H1 (cell line): ENCODE measurements at regions not wholly inside any gene's neighbourhood (a gene's known extent, or its start where the extent isn't known, plus 50 kb on each side); places are given as distances from the start of the nearest gene placed in this dataset.

Experiments used
- CTCF ChIA-PET: fragments of 300-600 bp; sonication (Branson Sonifier 250); formaldehyde crosslinking; loops from one replicate; lab custom pipeline; 2021; ENCODE audit not compliant: partially characterized antibody; lab: Charles Lee
- POLR2A ChIA-PET: fragments of 300-600 bp; sonication (Branson Sonifier 250); formaldehyde crosslinking; loops from one replicate; lab custom pipeline; 2021; ENCODE audit warnings: inconsistent platforms; ENCODE audit not compliant: partially characterized antibody; lab: Charles Lee
- DNase-seq, 2 experiments: peaks; one replicate each; pipeline versions ENCODE4 v3.0.0 to v3.0.0-alpha.2; 2010 to 2022; ENCODE audit warnings: low spot score in 2 of 2, low read depth in 1 of 2, mixed read lengths in 1 of 2
- FAIRE-seq: peaks from 2 replicates; lab custom pipeline; 2011; peaks lifted over from hg19 to GRCh38; lab: Jason Lieb, UNC
- H2AFZ ChIP-seq: 2 replicates; pipeline ENCODE4 v1.8.1; 2012; ENCODE audit warnings: low read length, inconsistent platforms
- H2AK5ac ChIP-seq: 2 replicates; pipeline ENCODE4 v1.6.1; 2013; ENCODE audit warnings: low read depth, low read length
- H2BK120ac ChIP-seq: replicated peaks from 2 replicates; pipeline ENCODE3; 2013; ENCODE audit warnings: low read depth, low read length, inconsistent platforms
- H2BK12ac ChIP-seq: 2 replicates; pipeline ENCODE4 v1.6.1; 2013; ENCODE audit warnings: low read depth, low read length
- H2BK15ac ChIP-seq: 2 replicates; pipeline ENCODE4 v1.6.1; 2013; ENCODE audit warnings: low read length
- H2BK20ac ChIP-seq: 2 replicates; pipeline ENCODE4 v1.6.1; 2013; ENCODE audit warnings: low read length
- H2BK5ac ChIP-seq: 2 replicates; pipeline ENCODE4 v1.6.1; 2013; ENCODE audit warnings: low read depth, low read length
- H3K14ac ChIP-seq: 2 replicates; pipeline ENCODE4 v1.6.1; 2013; ENCODE audit warnings: inconsistent platforms; ENCODE audit not compliant: insufficient read length
- H3K18ac ChIP-seq: 2 replicates; pipeline ENCODE4 v1.6.1; 2013; ENCODE audit warnings: low read length; ENCODE audit errors: extremely low read depth
- H3K23ac ChIP-seq: 2 replicates; pipeline ENCODE4 v1.6.1; 2013; ENCODE audit warnings: inconsistent platforms; ENCODE audit not compliant: insufficient read length
- H3K23me2 ChIP-seq: 2 replicates; pipeline ENCODE4 v1.6.1; 2013; ENCODE audit warnings: low read depth, low read length
- H3K27ac ChIP-seq: 2 replicates; pipeline ENCODE4 v1.6.1; 2011; ENCODE audit warnings: low read depth, low read length, inconsistent platforms
- H3K27me3 ChIP-seq, 4 experiments: replicated peaks in 1 of 4; 1 replicate in 1 of 4; 2 replicates in 3 of 4; pipeline versions ENCODE4 v1.6.1 to v1.8.1; 2011 to 2013; ENCODE audit warnings: low read length in 3 of 4, mild to moderate bottlenecking in 3 of 4, inconsistent platforms in 2 of 4, mixed read lengths in 2 of 4, moderate library complexity in 1 of 4; ENCODE audit not compliant: control insufficient read depth in 3 of 4, insufficient read depth in 3 of 4; ENCODE audit errors: extremely low read depth in 1 of 4
- H3K36me3 ChIP-seq, 4 experiments: 2 replicates each; pipeline versions ENCODE4 v1.6.1 to v1.8.1; 2011 to 2013; ENCODE audit warnings: mild to moderate bottlenecking in 4 of 4, low read length in 3 of 4, moderate library complexity in 2 of 4, control low read depth in 1 of 4, inconsistent platforms in 1 of 4; ENCODE audit not compliant: insufficient read depth in 4 of 4, control insufficient read depth in 2 of 4
- H3K4ac ChIP-seq: replicated peaks from 2 replicates; pipeline ENCODE3; 2013; ENCODE audit warnings: low read length, low read depth, mixed read lengths, inconsistent platforms; ENCODE audit not compliant: insufficient read length
- H3K4me1 ChIP-seq, 4 experiments: replicated peaks in 1 of 4; 1 replicate in 1 of 4; 2 replicates in 3 of 4; pipeline versions ENCODE4 v1.6.1 to v1.8.1; 2011 to 2013; ENCODE audit warnings: low read length in 3 of 4, inconsistent platforms in 2 of 4, mixed read lengths in 1 of 4; ENCODE audit not compliant: insufficient read depth in 4 of 4, control insufficient read depth in 3 of 4
- H3K4me2 ChIP-seq, 2 experiments: 2 replicates each; pipeline versions ENCODE4 v1.6.1 to v1.8.1; 2011 to 2013; ENCODE audit warnings: low read depth in 2 of 2, low read length in 2 of 2, control low read depth in 1 of 2, inconsistent platforms in 1 of 2, mild to moderate bottlenecking in 1 of 2; ENCODE audit not compliant: insufficient read depth in 1 of 2
- H3K4me3 ChIP-seq, 4 experiments: fragments of 200-600, 300-600 bp in 1 of 4; sonication (generic), shearing (Covaris generic), sonication (Bioruptor Twin) in 1 of 4; 2 replicates each; pipeline versions ENCODE4 v1.5.1 to v1.8.1; 2011 to 2016; ENCODE audit warnings: low read length in 4 of 4, low read depth in 3 of 4, control low read depth in 2 of 4, inconsistent platforms in 2 of 4, mild to moderate bottlenecking in 2 of 4, mixed read lengths in 1 of 4, moderate library complexity in 1 of 4; ENCODE audit not compliant: insufficient read depth in 2 of 4; ENCODE audit errors: extremely low read depth in 1 of 4
- H3K56ac ChIP-seq: replicated peaks from 2 replicates; pipeline ENCODE3; 2013; ENCODE audit warnings: low read depth, mild to moderate bottlenecking, mixed read lengths, low read length, inconsistent platforms; ENCODE audit not compliant: insufficient read length
- H3K79me1 ChIP-seq: 2 replicates; pipeline ENCODE4 v1.6.1; 2013; ENCODE audit warnings: low read depth, low read length, control low read depth
- H3K79me2 ChIP-seq, 2 experiments: 2 replicates each; pipeline versions ENCODE4 v1.6.1 to v1.8.1; 2012 to 2013; ENCODE audit warnings: low read length in 2 of 2, mild to moderate bottlenecking in 2 of 2, inconsistent platforms in 1 of 2; ENCODE audit not compliant: insufficient read depth in 2 of 2, control insufficient read depth in 1 of 2
- H3K9ac ChIP-seq, 4 experiments: replicated peaks in 1 of 4; 1 replicate in 1 of 4; 2 replicates in 3 of 4; pipeline versions ENCODE4 v1.6.1 to v1.8.1; 2011 to 2013; ENCODE audit warnings: low read depth in 3 of 4, low read length in 3 of 4, control low read depth in 2 of 4, mild to moderate bottlenecking in 2 of 4, moderate library complexity in 2 of 4, inconsistent platforms in 1 of 4; ENCODE audit errors: extremely low read depth in 1 of 4
- H3K9me3 ChIP-seq, 2 experiments: 2 replicates each; pipeline versions ENCODE4 v1.6.1 to v1.8.1; 2012 to 2013; ENCODE audit warnings: mild to moderate bottlenecking in 2 of 2, moderate library complexity in 2 of 2, control low read depth in 1 of 2, inconsistent platforms in 1 of 2, low read depth in 1 of 2, low read length in 1 of 2, mixed read lengths in 1 of 2; ENCODE audit not compliant: insufficient read depth in 2 of 2
- H4K20me1 ChIP-seq, 2 experiments: replicated peaks in 1 of 2; 2 replicates each; pipeline versions ENCODE3 to v1.8.1; 2011 to 2013; ENCODE audit warnings: inconsistent platforms in 2 of 2, low read length in 2 of 2, mild to moderate bottlenecking in 1 of 2; ENCODE audit not compliant: insufficient read depth in 2 of 2, control insufficient read depth in 1 of 2
- H4K5ac ChIP-seq: 2 replicates; pipeline ENCODE4 v1.6.1; 2013; ENCODE audit warnings: low read length, low read depth, mixed read lengths, inconsistent platforms; ENCODE audit not compliant: insufficient read length
- H4K8ac ChIP-seq: 2 replicates; pipeline ENCODE4 v1.8.0; 2013; ENCODE audit warnings: mild to moderate bottlenecking, moderate library complexity, low read length, inconsistent platforms; ENCODE audit not compliant: insufficient read depth; ENCODE audit errors: extremely low read depth
- H4K91ac ChIP-seq: replicated peaks from 2 replicates; pipeline ENCODE3; 2013; ENCODE audit warnings: low read length, mixed read lengths, inconsistent platforms; ENCODE audit not compliant: insufficient read length
- ASH2L ChIP-seq: fragments of 200-600, 300-600 bp; sonication (generic); IDR thresholded peaks from one replicate; pipeline ENCODE4 v1.7.1; 2017; ENCODE audit warnings: low read length
- CHD2 ChIP-seq: IDR thresholded peaks from 2 replicates; pipeline ENCODE4 v1.6.1; 2012; ENCODE audit warnings: low read length, improper control_type of control experiment
- POLR2A ChIP-seq, 2 experiments: IDR thresholded peaks; 1 replicate in 1 of 2; 2 replicates in 1 of 2; pipeline ENCODE4 v1.6.1; 2011; ENCODE audit warnings: low read depth in 2 of 2, low read length in 2 of 2, mild to moderate bottlenecking in 2 of 2; ENCODE audit errors: control extremely low read depth in 1 of 2
- RAD21 ChIP-seq, 2 experiments: IDR thresholded peaks in 1 of 2; conservative IDR thresholded peaks in 1 of 2; 2 replicates each; pipeline ENCODE4 v1.6.1; 2011; ENCODE audit warnings: low read depth in 2 of 2, low read length in 2 of 2, improper control_type of control experiment in 1 of 2, inconsistent platforms in 1 of 2, mild to moderate bottlenecking in 1 of 2, moderate library complexity in 1 of 2
- SIN3A ChIP-seq, 2 experiments: IDR thresholded peaks in 1 of 2; conservative IDR thresholded peaks in 1 of 2; 2 replicates each; pipeline ENCODE4 v1.6.1; 2011 to 2012; ENCODE audit warnings: low read length in 2 of 2, improper control_type of control experiment in 1 of 2, low read depth in 1 of 2, mild to moderate bottlenecking in 1 of 2
- TAF1 ChIP-seq: IDR thresholded peaks from 2 replicates; pipeline ENCODE4 v1.6.1; 2011; ENCODE audit warnings: mild to moderate bottlenecking, low read depth, low read length
- TAF7 ChIP-seq: optimal IDR thresholded peaks from 2 replicates; pipeline ENCODE3; 2011; ENCODE audit warnings: low read depth, mild to moderate bottlenecking, inconsistent platforms, low read length, moderate library complexity, borderline replicate concordance
- WGBS, 2 experiments: shearing (Covaris generic) in 1 of 2; methylation state at CpG; one replicate each; pipeline versions ENCODE4 v1.1.6 to v1.1.7; 2013 to 2015; ENCODE audit warnings: low lambda C conversion rate in 2 of 2, mixed read lengths in 2 of 2, inconsistent platforms in 1 of 2, low coverage in 1 of 2, missing lambda C conversion rate in 1 of 2; ENCODE audit not compliant: insufficient replicate concordance in 2 of 2, insufficient coverage in 1 of 2, insufficient read length in 1 of 2; ENCODE audit errors: extremely low coverage in 1 of 2, missing lambda C conversion rate in 1 of 2; 5-methylcytosine and 5-hydroxymethylcytosine counted together

- Histone ChIP-seq H3K14ac (no peak overlapping the region), H4K8ac (no peak overlapping the region), H2BK12ac (no peak overlapping the region), H3K23ac (no peak overlapping the region), H3K79me2 (no peaks in the 10 kb centered on the region), H3K9me3 (no peaks in the 10 kb centered on the region), H2BK120ac (no peak overlapping the region), H2BK20ac (no peak overlapping the region), H4K5ac (no peak overlapping the region), H4K91ac (no peak overlapping the region), H3K79me1 (no peaks in the 10 kb centered on the region), H3K4me2 (no peak overlapping the region), H3K56ac (no peak overlapping the region), H3K27me3 (no peaks in the 10 kb centered on the region), H3K4me3 (no peak overlapping the region), H2BK15ac (no peak overlapping the region), H3K9ac (no peak overlapping the region; a peak in 1 of 7 replicates), H2BK5ac (no peak overlapping the region), H3K18ac (no peak overlapping the region), H4K20me1 (no peaks in the 10 kb centered on the region), H3K23me2 (no peaks in the 10 kb centered on the region), H3K4me1 (peaks cover 1 to 10% (median 2%) of the 10 kb centered on the region in 4 experiments; a peak in 5 of 7 replicates), H3K4ac (no peak overlapping the region), H2AK5ac (no peak overlapping the region), H2AFZ (no peak overlapping the region), H3K36me3 (no peaks in the 10 kb centered on the region), H3K27ac (no peak overlapping the region)
- no peak for TF ChIP-seq CHD2
- no peak for TF ChIP-seq ASH2L
- TF ChIP-seq TAF7, result no peak
- TF ChIP-seq TAF1, result no peak
- no peak for TF ChIP-seq SIN3A (conservative IDR thresholded peaks at IDR 0.05 in 1 of 2, IDR thresholded peaks at IDR 0.05 in 1 of 2; ENCODE audit: low read depth in 1 of 2, low read length in 2 of 2)
- no peak for TF ChIP-seq RAD21 (IDR thresholded peaks at IDR 0.05 in 1 of 2, conservative IDR thresholded peaks at IDR 0.05 in 1 of 2; ENCODE audit: low read depth in 2 of 2, low read length in 2 of 2)
- no peak for TF ChIP-seq POLR2A (IDR thresholded peaks at IDR 0.05; ENCODE audit: control extremely low read depth in 1 of 2, low read depth in 2 of 2, low read length in 2 of 2)
- FAIRE-seq (no peak), DNase-seq (no peak)
- ChIA-PET POLR2A (no interaction called here), CTCF (interaction anchor here (1.2 to 2.4 kb wide), 2 partner anchors 10 to 14 kb away, joined by 5 to 11 read pairs; no protein-coding TSS in a partner anchor)
- 92% methylated on average over 3 of the region's 3 CpGs; no CpG with 5 or more reads in 1 of the 2 experiments for WGBS, 2 experiments
Measured at GRCh38 chr2:38220164-38220563, 144.2 kb upstream of the CYP1B1 start.
